Loucy (cell line): ENCODE measurements at regions not wholly inside any gene's neighbourhood (a gene's known extent, or its start where the extent isn't known, plus 50 kb on each side); places are given as distances from the start of the nearest gene placed in this dataset.

Source experiments
- H2AFZ ChIP-seq: fragments of 200-600 bp; sonication (generic); 2 replicates; pipeline ENCODE4 v1.6.0; 2016; ENCODE audit warnings: antibody characterized with exemption, mild to moderate bottlenecking, low read length, moderate library complexity
- H3F3A ChIP-seq: fragments of 200-600 bp; 2 replicates; pipeline ENCODE4 v1.6.0; 2016; ENCODE audit warnings: antibody characterized with exemption, low read depth, mild to moderate bottlenecking
- H3K27me3 ChIP-seq: fragments of 200-600 bp; sonication (generic); 2 replicates; pipeline ENCODE4 v1.6.1; 2014; ENCODE audit warnings: low read length, mild to moderate bottlenecking; ENCODE audit not compliant: insufficient read depth, poor library complexity, severe bottlenecking
- H3K36me3 ChIP-seq: fragments of 200-600 bp; sonication (generic); 2 replicates; pipeline ENCODE4 v1.6.1; 2016; ENCODE audit warnings: low read length; ENCODE audit not compliant: insufficient read depth
- H3K4me1 ChIP-seq: fragments of 200-600 bp; sonication (generic); 2 replicates; pipeline ENCODE4 v1.5.1; 2014; ENCODE audit warnings: low read length, mild to moderate bottlenecking; ENCODE audit not compliant: insufficient read depth, poor library complexity, severe bottlenecking
- H3K4me2 ChIP-seq: fragments of 200-600 bp; sonication (generic); 2 replicates; pipeline ENCODE4 v1.6.0; 2014; ENCODE audit warnings: antibody characterized with exemption, low read length, low read depth, mild to moderate bottlenecking; ENCODE audit not compliant: poor library complexity, severe bottlenecking
- H3K4me3 ChIP-seq: fragments of 200-600 bp; sonication (generic); 2 replicates; pipeline ENCODE4 v1.5.1; 2014; ENCODE audit warnings: low read length, mild to moderate bottlenecking, mixed read lengths; ENCODE audit not compliant: poor library complexity, severe bottlenecking
- H3K79me2 ChIP-seq: fragments of 200-600 bp; sonication (generic); 2 replicates; pipeline ENCODE4 v1.6.1; 2014; ENCODE audit warnings: low read length; ENCODE audit not compliant: insufficient read depth
- H3K9ac ChIP-seq: fragments of 200-600 bp; sonication (generic); 2 replicates; pipeline ENCODE4 v1.6.0; 2014; ENCODE audit warnings: mild to moderate bottlenecking, low read depth, low read length, moderate library complexity; ENCODE audit not compliant: poor library complexity, severe bottlenecking
- H3K9me2 ChIP-seq: fragments of 200-600 bp; sonication (generic); replicated peaks from 2 replicates; pipeline ENCODE4 v1.6.1; 2016; ENCODE audit warnings: low read depth, low read length, mixed read lengths
- H3K9me3 ChIP-seq: fragments of 200-600 bp; sonication (generic); 2 replicates; pipeline ENCODE4 v1.6.1; 2014; ENCODE audit warnings: mild to moderate bottlenecking, antibody characterized with exemption, low read length, low read depth; ENCODE audit not compliant: insufficient read depth
- H4K20me1 ChIP-seq: fragments of 200-600 bp; sonication (generic); 2 replicates; pipeline ENCODE4 v1.6.0; 2014; ENCODE audit warnings: antibody characterized with exemption, low read length, mild to moderate bottlenecking; ENCODE audit not compliant: insufficient read depth, poor library complexity, severe bottlenecking
- CTCF ChIP-seq: fragments of 200-600 bp; sonication (generic); conservative IDR thresholded peaks from 2 replicates; pipeline ENCODE4 v1.5.1; 2014; ENCODE audit warnings: mild to moderate bottlenecking, antibody characterized with exemption, low read length
- EZH2phosphoT487 ChIP-seq: fragments of 200-600 bp; IDR thresholded peaks from 2 replicates; pipeline ENCODE4 v1.6.1; 2018; ENCODE audit warnings: antibody characterized with exemption, mild to moderate bottlenecking, moderate library complexity, borderline replicate concordance

- Histone ChIP-seq H3K9me2 (no peaks in the 10 kb centered on the region), H3K9me3 (no peaks in the 10 kb centered on the region), H4K20me1 (no peaks in the 10 kb centered on the region), H3K4me3 (no peak overlapping the region), H3K9ac (no peak overlapping the region), H3F3A (no peaks in the 10 kb centered on the region), H3K4me2 (no peak overlapping the region), H3K36me3 (no peaks in the 10 kb centered on the region), H3K27me3 (no peaks in the 10 kb centered on the region), H3K4me1 (no peaks in the 10 kb centered on the region), H2AFZ (no peak overlapping the region), H3K79me2 (no peaks in the 10 kb centered on the region)
- TF ChIP-seq CTCF: no peak
- no peak for TF ChIP-seq EZH2phosphoT487
Measured at GRCh38 chr4:137032222-137032621, 500.1 kb downstream of the PCDH18 start.

GRCh38 chr4:137029026-137029425, 503.3 kb downstream of the PCDH18 start:
- Histone ChIP-seq H4K20me1 (no peaks in the 10 kb centered on the region), H3K9me2 (no peaks in the 10 kb centered on the region), H2AFZ (no peak overlapping the region), H3K4me3 (no peak overlapping the region), H3K27me3 (no peaks in the 10 kb centered on the region), H3K9me3 (no peaks in the 10 kb centered on the region), H3K4me2 (no peak overlapping the region), H3K4me1 (no peaks in the 10 kb centered on the region), H3F3A (no peaks in the 10 kb centered on the region), H3K36me3 (no peaks in the 10 kb centered on the region), H3K79me2 (no peaks in the 10 kb centered on the region), H3K9ac (no peak overlapping the region)
- TF ChIP-seq CTCF (no peak), EZH2phosphoT487 (no peak)

GRCh38 chr4:137025484-137026059, 506.7 kb downstream of the PCDH18 start:
- H2AFZ ChIP-seq: no peak overlapping the region
- H4K20me1 ChIP-seq: no peaks in the 10 kb centered on the region
- no peak overlapping the region for H3K4me3 ChIP-seq
- H3K9me2 ChIP-seq: no peaks in the 10 kb centered on the region
- H3K9me3 ChIP-seq: no peaks in the 10 kb centered on the region
- no peak overlapping the region for H3K9ac ChIP-seq
- H3K36me3 ChIP-seq: no peaks in the 10 kb centered on the region
- no peaks in the 10 kb centered on the region for H3F3A ChIP-seq
- TF ChIP-seq EZH2phosphoT487 (no peak), CTCF (no peak)
- no peaks in the 10 kb centered on the region for H3K79me2 ChIP-seq
- no peaks in the 10 kb centered on the region for H3K4me1 ChIP-seq
- H3K27me3 ChIP-seq: no peaks in the 10 kb centered on the region
- no peak overlapping the region for H3K4me2 ChIP-seq
